Amniotic epithelial cell (primary cell): ENCODE measurements at regions not wholly inside any gene's neighbourhood (a gene's known extent, or its start where the extent isn't known, plus 50 kb on each side); places are given as distances from the start of the nearest gene placed in this dataset.
"Not testable (repeated sequence)": the region's sequence is repeated elsewhere in the genome, so short reads cannot be mapped to it uniquely, and the experiment has no call there.

Experiments used
- DNase-seq: peaks from one replicate; pipeline ENCODE4 v3.0.0-alpha.2; 2010; ENCODE audit warnings: low read depth

DNA sequence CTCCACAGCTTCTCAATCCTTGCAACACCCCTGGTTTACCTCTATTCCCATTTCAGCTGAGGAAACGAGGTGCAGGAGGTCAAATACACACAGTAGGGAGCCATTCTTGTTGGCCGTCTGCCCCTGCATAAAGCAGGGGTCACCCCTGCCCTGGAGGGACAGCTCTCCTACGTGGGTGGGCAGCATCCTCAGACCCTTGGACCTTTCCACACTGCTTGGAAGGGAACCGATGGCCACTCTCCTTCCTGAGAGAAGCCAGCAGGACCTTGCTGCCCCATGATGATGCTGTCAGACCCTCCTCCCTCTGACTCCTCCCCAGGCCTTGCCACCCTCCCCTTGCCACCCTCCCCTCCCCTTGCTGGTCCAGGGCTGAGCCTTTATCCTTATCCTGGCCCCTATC lies 121.1 kb upstream of the SYT13 start:
- DNase-seq: no peak

GRCh38 chr11:45405916-45406670 lies 120.0 kb upstream of the SYT13 start:
- no peak for DNase-seq

DNA sequence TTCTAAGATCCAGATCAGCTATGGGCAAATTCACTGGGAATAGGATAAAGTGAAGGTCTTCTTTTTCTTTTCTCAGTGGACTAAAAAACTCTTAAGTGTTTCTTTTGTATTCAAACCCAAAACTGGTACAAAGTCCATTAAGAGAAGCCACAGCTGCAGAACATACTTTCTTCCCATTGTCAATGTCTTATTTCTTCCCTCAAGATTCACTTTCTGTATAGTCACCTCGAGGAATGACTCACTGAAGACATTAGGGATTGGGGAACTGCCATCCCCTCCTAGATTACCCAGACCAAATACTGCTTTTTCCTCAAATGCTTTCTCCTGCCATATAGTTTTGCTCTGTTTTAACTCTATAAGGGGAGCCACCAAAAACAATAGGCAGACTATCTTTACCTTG lies 117.4 kb upstream of the SYT13 start:
- not testable (repeated sequence) for DNase-seq

DNA sequence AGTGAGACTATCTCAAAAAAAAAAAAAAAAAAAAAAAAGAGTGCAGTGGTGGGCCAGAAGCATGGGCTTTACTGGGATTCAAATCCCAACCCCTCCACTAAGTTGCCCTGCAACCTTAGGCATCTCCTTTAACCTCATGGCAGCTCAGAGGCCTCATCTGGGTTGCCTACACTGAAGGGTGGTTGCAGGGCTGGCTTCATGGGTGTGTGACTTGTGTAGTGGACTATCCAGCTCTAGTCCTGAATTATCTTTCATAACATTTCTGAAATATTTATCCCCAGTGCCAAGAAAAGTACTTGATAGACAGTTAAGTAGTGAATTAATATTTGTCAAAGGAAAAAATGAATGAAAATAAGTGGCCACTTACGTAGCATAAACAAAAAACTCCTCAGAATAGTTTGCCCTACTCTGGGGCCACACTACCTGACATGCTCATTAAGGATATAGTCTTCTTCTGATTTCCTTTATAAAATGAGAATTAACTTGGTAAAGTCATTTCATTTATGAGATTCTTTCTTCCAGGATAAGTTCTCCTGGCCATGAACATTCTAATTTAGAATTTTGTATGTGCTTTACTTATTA lies 116.0 kb upstream of the SYT13 start:
- no peak for DNase-seq

DNA sequence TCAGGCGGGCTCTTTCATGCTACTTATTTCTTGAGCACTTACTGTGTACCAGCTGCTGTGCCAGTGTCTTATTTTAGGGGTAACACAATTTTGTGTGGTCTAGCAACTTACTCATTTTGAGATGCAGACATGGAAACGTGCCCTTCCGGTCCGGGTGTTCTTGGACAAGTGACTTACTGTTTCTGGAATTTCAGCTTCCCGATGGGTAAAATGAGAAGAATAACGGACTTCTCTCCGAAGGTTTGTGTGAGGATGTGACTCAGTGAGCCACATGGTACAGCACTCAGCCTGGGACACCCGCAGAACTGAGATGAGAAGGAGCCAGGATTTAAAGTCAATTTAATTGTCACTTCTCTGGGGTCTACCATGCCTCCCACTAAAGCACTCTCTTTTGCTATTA lies 114.5 kb upstream of the SYT13 start:
- DNase-seq: peak; percentile 17

DNA sequence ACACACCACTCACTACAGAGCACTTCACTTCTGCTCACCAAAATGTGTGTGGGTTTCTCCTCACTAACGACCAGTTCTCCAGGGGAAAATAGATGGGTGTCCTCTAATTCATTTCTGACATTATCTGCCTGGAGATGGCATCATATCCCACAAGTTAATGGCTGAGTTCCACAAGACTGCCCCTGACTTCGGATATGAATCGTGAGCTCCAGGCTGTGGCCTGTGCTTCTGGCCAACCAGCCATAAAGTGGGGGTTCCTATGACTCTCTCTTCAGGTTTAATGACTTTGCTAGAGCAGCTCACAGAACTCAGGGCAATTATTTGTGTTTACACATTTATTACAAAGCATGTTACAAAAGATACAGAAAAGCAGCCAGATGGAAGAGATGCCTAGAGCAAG lies 113.0 kb upstream of the SYT13 start:
- no peak for DNase-seq

DNA sequence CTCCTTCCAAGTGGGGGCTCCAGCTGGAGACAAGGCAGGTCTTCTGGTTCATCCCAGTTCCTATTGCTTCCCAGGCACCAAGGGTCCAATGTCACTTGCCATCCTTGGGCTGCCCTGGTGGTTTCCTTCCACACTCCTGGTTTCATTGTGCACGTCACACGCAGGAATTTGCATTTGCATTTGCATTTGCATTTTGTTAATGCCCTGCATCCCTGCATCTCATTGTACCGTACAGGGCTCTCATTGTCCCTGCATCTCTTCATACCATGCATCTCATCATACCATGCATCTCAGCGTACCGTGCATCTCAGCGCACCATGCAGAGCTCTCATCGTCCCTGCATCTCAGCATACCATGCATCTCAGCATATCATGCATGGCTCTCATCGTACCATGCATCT lies 112.2 kb upstream of the SYT13 start:
- DNase-seq: no peak

GRCh38 chr11:45396394-45396793 lies 110.3 kb upstream of the SYT13 start:
- DNase-seq: no peak

DNA sequence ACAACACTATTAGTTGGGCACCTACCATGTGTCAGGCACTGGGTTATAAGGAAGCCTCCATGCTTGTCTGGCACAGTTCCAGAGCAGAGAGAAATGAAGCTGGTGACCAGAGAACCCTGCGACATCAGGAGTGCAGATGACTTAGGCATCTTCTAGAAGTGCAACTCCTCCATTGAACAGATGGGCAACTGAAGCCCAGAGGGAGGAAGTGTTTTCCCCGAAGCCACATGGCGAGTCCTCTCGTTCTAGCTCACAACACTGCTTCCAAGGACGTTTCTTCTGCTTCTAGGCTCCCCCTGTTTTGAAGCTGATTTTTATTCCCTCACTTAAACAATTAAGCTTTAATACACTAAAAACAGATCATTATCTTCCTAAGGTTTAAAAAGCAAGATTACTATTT lies 109.8 kb upstream of the SYT13 start:
- DNase-seq: no peak

DNA sequence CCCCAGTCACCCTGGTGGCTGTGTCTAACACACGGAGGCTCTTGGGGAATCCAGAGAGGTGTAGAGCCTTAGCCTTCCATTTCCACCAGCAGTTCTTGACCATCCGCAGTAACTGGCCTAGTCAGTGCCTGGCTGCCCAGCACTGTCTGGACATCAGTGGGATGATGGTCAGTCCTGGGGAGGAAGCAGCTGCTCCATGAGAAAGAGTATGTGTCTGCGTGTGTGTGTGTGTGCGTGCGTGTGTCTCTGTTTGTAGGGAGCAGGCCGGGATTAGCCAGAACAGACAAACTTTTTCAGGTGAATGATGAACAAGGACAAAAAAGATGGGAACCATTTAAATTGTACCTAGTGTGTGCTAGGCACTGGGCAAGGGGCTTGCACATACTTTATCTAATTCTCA lies 109.3 kb upstream of the SYT13 start:
- no peak for DNase-seq

DNA sequence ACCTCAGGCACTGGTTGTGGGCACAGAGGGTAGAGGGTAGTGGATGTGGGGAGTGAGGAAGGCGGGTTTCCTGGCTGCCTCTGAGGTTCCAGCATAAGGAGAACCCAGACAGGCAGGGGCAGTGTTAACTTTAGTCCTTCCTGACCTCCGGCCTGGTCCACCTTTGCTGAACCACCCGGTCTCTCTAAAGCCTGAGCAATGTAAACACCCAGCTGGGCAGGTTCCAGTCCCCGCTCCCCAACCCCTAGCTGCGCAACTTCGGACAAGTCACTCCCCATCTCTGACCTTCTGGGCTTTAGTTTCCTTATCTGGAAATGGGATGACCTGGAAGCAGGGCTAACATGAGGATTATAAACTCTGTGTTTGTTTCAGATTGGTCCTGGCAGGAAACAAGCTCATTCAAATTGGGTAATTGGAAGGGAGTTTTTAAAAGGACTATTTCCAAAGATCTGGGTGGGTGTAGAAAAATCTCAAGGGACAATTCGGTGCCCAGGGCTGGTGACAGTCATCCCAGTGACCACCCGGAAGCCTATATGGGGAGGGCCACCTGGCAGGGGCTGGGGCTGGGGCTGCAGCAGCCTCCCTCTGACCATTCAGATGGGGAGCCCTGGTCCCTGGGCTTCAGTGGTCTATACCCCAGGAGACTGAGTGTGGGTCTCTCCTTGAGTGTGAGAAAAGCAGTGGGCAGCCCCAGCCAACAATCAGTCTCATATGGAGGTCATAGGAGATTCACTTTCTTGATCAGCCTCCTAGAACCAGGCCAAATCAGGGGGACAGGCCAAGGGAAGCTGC lies 108.3 kb upstream of the SYT13 start:
- no peak for DNase-seq

DNA sequence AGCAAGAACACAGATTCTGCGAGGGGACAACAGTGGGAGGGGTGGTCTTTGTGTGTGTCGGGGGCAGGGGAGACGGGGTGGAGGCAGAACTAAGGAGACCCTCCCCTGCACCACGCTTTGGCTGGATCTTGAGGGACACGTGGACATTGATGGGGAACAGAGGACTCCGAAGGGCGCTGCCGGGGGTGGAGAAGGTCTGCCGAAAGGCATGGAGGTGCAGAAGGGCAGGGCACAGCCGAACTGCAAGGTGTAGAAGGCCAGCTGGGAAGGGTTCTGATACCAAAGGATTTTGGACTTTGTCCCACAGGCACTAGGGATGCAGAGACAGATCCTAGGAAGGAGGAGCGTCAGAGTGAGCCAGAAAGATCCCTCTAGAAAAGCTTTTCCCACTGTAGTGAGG lies 107.7 kb upstream of the SYT13 start:
- DNase-seq: no peak

GRCh38 chr11:45393334-45393733 lies 107.2 kb upstream of the SYT13 start:
- DNase-seq: no peak

DNA sequence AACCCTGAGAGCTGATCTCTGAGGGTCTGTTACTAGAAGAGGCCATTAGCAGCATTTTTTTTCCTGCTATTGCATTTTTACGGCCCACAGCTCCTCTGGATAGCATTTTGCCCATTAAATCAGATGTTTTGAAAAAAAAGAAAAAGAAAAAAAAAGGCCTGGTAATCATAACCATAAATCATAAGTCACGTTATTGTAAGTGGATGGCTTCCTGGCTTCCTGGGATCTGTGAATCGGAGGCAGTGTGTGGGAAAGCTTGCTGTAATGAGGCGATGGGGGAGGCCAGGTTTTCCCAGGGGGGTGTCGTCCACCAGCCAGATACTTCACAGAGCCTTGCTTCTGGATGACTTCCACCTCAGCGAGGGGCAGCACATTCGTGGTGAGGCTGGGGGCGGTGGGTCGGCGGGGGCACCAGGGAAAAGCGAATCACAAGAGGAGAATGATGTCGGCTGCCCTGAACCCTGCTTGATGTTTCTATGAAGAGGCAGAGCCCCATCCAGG lies 106.5 kb upstream of the SYT13 start:
- peak; percentile 7 for DNase-seq

DNA sequence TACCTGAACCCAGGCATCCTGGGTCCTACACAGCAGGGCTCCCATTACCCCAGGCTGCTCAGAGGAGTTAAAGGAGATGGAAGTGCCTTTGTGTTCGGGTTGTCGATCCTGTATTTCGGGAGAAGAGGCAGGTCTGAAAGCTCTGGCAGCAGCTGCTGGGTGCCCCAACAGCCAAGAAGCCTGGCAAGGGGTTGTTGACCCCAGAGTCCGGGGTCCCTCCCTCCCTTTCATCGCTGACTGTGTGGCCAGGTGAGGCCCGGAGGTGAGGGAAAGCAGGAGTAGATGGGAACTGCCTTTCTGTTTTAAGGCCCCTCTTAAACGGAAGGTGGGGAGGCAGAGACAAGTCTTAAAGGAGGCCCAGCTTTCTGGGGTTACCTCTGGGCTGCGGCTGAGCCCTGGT lies 106.0 kb upstream of the SYT13 start:
- DNase-seq: no peak

- DNase-seq: no peak
Measured at GRCh38 chr11:45391168-45391850, 105.2 kb upstream of the SYT13 start.

- peak; percentile 26 for DNase-seq
Measured at GRCh38 chr11:45390407-45390806, 104.3 kb upstream of the SYT13 start.

- no peak for DNase-seq
Measured at GRCh38 chr11:45388472-45388871, 102.3 kb upstream of the SYT13 start.

GRCh38 chr11:45387885-45388284 lies 101.7 kb upstream of the SYT13 start:
- not testable (repeated sequence) for DNase-seq

DNA sequence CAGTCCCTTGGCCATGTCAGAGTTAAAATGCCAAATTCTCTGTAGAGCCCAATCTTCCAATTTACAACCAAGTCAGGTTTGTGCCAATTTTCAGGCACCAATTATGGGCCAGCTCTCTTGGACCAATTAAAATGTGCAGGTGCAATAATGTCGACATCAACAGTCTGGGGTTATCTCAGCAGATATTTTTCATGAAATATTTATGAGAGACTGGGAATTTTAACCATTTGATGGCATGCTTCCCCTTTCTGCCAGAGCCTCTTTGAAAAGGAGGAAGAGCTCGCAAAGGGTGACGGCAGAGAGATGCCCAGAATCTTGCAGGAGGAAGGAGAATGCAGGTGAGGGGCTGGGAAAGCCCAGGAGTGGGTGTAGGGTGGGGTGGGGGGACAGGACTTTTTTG lies 100.8 kb upstream of the SYT13 start:
- no peak for DNase-seq

DNA sequence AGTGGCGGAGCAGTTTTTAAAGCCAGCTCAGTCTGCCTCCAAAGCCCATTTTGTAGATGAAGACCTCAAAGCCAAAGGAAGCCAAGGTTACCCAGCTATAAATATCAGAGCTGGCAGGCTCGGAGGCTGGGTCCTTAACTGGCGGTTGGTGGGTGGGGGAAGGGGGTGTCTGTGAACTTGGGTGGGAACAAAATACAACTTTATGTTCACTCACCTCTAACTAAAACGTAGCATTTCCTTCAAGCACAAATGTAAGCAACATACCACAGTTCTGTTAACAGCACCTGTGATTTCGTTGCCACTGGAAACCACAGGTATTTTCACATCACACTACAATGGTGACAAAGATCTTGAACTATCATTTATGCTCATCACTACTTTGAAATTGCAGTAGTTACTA lies 99.7 kb upstream of the SYT13 start:
- DNase-seq: no peak

GRCh38 chr11:45385423-45385822 lies 99.3 kb upstream of the SYT13 start:
- no peak for DNase-seq
